Liver (tissue), 8 donors: ENCODE measurements at regions not wholly inside any gene's neighbourhood (a gene's known extent, or its start where the extent isn't known, plus 50 kb on each side); places are given as distances from the start of the nearest gene placed in this dataset.

ENCODE experiments used
- DNase-seq: peaks from one replicate; pipeline ENCODE4 v3.0.0-alpha.2; 2017; ENCODE audit warnings: low spot score
- H3K27ac ChIP-seq, 2 donors: one replicate each; pipeline ENCODE4 v1.7.0; 2013; ENCODE audit warnings: inconsistent platforms in 2 of 2, low read length in 2 of 2, control low read depth in 1 of 2, low read depth in 1 of 2, mild to moderate bottlenecking in 1 of 2
- H3K27me3 ChIP-seq, 4 donors: one replicate each; pipeline versions ENCODE4 v1.6.1 to v1.7.0; 2013; ENCODE audit warnings: low read length in 3 of 4, inconsistent platforms in 1 of 4, mild to moderate bottlenecking in 1 of 4, moderate library complexity in 1 of 4; ENCODE audit not compliant: control insufficient read depth in 4 of 4, insufficient read depth in 4 of 4
- H3K36me3 ChIP-seq, 4 donors: one replicate each; pipeline versions ENCODE4 v1.6.1 to v1.7.0; 2013; ENCODE audit warnings: low read length in 3 of 4, mild to moderate bottlenecking in 3 of 4, low read depth in 1 of 4, moderate library complexity in 1 of 4; ENCODE audit not compliant: control insufficient read depth in 4 of 4, insufficient read depth in 3 of 4
- H3K4me1 ChIP-seq, 4 donors: one replicate each; pipeline versions ENCODE4 v1.6.1 to v1.7.0; 2013; ENCODE audit warnings: low read length in 3 of 4, mild to moderate bottlenecking in 3 of 4, moderate library complexity in 1 of 4; ENCODE audit not compliant: control insufficient read depth in 4 of 4, insufficient read depth in 4 of 4
- H3K4me3 ChIP-seq, 3 donors: one replicate each; pipeline versions ENCODE4 v1.6.1 to v1.7.0; 2013; ENCODE audit warnings: low read length in 3 of 3, control low read depth in 1 of 3, low read depth in 1 of 3, mild to moderate bottlenecking in 1 of 3
- H3K9ac ChIP-seq, 2 donors: one replicate each; pipeline ENCODE4 v1.7.0; 2013; ENCODE audit warnings: low read length in 2 of 2, mild to moderate bottlenecking in 2 of 2, moderate library complexity in 2 of 2, control low read depth in 1 of 2, low read depth in 1 of 2
- H3K9me3 ChIP-seq, 4 donors: one replicate each; pipeline versions ENCODE4 v1.6.1 to v1.7.0; 2013; ENCODE audit warnings: low read length in 3 of 4; ENCODE audit not compliant: control insufficient read depth in 4 of 4
- ATF3 ChIP-seq: IDR thresholded peaks from 2 replicates; pipeline ENCODE4 v1.6.1; 2016; ENCODE audit warnings: antibody characterized with exemption
- CTCF ChIP-seq: fragments of 150-350 bp; IDR thresholded peaks from 2 replicates; pipeline ENCODE4 v1.5.1; 2017; ENCODE audit warnings: improper control_type of control experiment, low read depth, low read length; ENCODE audit not compliant: missing input control
- EGR1 ChIP-seq, 2 donors: IDR thresholded peaks; 2 replicates each; pipeline ENCODE4 v1.6.1; 2016 to 2018; ENCODE audit warnings: antibody characterized with exemption in 2 of 2, low read depth in 2 of 2
- FOXA2 ChIP-seq: IDR thresholded peaks from 2 replicates; pipeline ENCODE4 v1.6.1; 2016; ENCODE audit warnings: antibody characterized with exemption
- HNF4A ChIP-seq, 2 donors: conservative IDR thresholded peaks; 2 replicates each; pipeline ENCODE4 v1.6.1; 2016; ENCODE audit warnings: antibody characterized with exemption in 2 of 2, mild to moderate bottlenecking in 2 of 2
- HNF4G ChIP-seq: IDR thresholded peaks from 2 replicates; pipeline ENCODE4 v1.6.1; 2016; ENCODE audit warnings: antibody characterized with exemption
- JUND ChIP-seq, 2 donors: IDR thresholded peaks; 2 replicates each; pipeline ENCODE4 v1.6.1; 2016; ENCODE audit warnings: antibody characterized with exemption in 2 of 2
- RAD21 ChIP-seq, 2 donors: IDR thresholded peaks; 2 replicates each; pipeline ENCODE4 v1.6.1; 2016; ENCODE audit warnings: antibody characterized with exemption in 2 of 2, mild to moderate bottlenecking in 2 of 2
- REST ChIP-seq: IDR thresholded peaks from 2 replicates; pipeline ENCODE4 v1.6.1; 2016; ENCODE audit warnings: antibody characterized with exemption, mild to moderate bottlenecking
- RXRA ChIP-seq, 2 donors: IDR thresholded peaks; 2 replicates each; pipeline ENCODE4 v1.6.1; 2017 to 2018; ENCODE audit warnings: antibody characterized with exemption in 2 of 2, mild to moderate bottlenecking in 1 of 2
- SP1 ChIP-seq: IDR thresholded peaks from 2 replicates; pipeline ENCODE4 v1.6.1; 2018; ENCODE audit warnings: antibody characterized with exemption, mild to moderate bottlenecking
- TAF1 ChIP-seq: conservative IDR thresholded peaks from 2 replicates; pipeline ENCODE4 v1.6.1; 2016; ENCODE audit warnings: antibody characterized with exemption, mild to moderate bottlenecking
- YY1 ChIP-seq: IDR thresholded peaks from 2 replicates; pipeline ENCODE4 v1.6.1; 2016; ENCODE audit warnings: antibody characterized with exemption, mild to moderate bottlenecking
- WGBS: extraction: QIAGEN DNeasy Blood & Tissue Kit; methylation state at CpG from one replicate; pipeline ENCODE4 v1.1.7; 2013; 5-methylcytosine and 5-hydroxymethylcytosine counted together
- TF ChIP-seq, protein P1 (sequence below): IDR thresholded peaks from 2 replicates; pipeline ENCODE4 v1.6.1; 2016; ENCODE audit warnings: antibody characterized with exemption
- TF ChIP-seq, protein P2 (sequence below): IDR thresholded peaks from 2 replicates; pipeline ENCODE4 v1.6.1; 2016; ENCODE audit warnings: antibody characterized with exemption
- donor health status: healthy.
- donor health status: healthy.
- donor health status: healthy.
- donor health status: healthy.
- donor health status: healthy.

- Histone ChIP-seq H3K36me3 (no peaks in the 10 kb centered on the region), H3K27ac (no peak overlapping the region), H3K4me1 (no peaks in the 10 kb centered on the region), H3K9me3 (peaks cover 0 to 4% (median 3%) of the 10 kb centered on the region in 4 donors), H3K9ac (no peak overlapping the region), H3K4me3 (no peak overlapping the region), H3K27me3 (peaks cover 0 to 17% (median 2%) of the 10 kb centered on the region in 4 donors)
- DNase-seq: no peak
- WGBS: 78% methylated on average over 8 of the region's 8 CpGs
- TF ChIP-seq RAD21 (IDR thresholded peaks at IDR 0.05) (no peak), RXRA (IDR thresholded peaks at IDR 0.05) (no peak), HNF4G (no peak), CTCF (no peak), FOXA2 (no peak), HNF4A (conservative IDR thresholded peaks at IDR 0.05) (no peak), JUND (IDR thresholded peaks at IDR 0.05) (no peak), YY1 (no peak), ATF3 (no peak), SP1 (no peak), EGR1 (IDR thresholded peaks at IDR 0.05; ENCODE audit: low read depth in 2 of 2) (no peak), REST (no peak), TAF1 (no peak)
- TF ChIP-seq, protein P1, sequence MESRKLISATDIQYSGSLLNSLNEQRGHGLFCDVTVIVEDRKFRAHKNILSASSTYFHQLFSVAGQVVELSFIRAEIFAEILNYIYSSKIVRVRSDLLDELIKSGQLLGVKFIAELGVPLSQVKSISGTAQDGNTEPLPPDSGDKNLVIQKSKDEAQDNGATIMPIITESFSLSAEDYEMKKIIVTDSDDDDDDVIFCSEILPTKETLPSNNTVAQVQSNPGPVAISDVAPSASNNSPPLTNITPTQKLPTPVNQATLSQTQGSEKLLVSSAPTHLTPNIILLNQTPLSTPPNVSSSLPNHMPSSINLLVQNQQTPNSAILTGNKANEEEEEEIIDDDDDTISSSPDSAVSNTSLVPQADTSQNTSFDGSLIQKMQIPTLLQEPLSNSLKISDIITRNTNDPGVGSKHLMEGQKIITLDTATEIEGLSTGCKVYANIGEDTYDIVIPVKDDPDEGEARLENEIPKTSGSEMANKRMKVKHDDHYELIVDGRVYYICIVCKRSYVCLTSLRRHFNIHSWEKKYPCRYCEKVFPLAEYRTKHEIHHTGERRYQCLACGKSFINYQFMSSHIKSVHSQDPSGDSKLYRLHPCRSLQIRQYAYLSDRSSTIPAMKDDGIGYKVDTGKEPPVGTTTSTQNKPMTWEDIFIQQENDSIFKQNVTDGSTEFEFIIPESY: no peak
- TF ChIP-seq, protein P2, sequence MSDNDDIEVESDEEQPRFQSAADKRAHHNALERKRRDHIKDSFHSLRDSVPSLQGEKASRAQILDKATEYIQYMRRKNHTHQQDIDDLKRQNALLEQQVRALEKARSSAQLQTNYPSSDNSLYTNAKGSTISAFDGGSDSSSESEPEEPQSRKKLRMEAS: no peak
These were observed 419.4 kb downstream of the PMP22 start for GRCh38 chr17:14845591-14846281.
